Fibroblast of pulmonary artery (primary cell): ENCODE measurements at regions not wholly inside any gene's neighbourhood (a gene's known extent, or its start where the extent isn't known, plus 50 kb on each side); places are given as distances from the start of the nearest gene placed in this dataset.

Experiments used
- DNase-seq: peaks from one replicate; pipeline ENCODE4 v3.0.0-alpha.2; 2010; ENCODE audit warnings: low read depth
- H3K4me3 ChIP-seq: replicated peaks from 2 replicates; pipeline ENCODE4 v1.5.1; 2011; ENCODE audit warnings: low read depth, mild to moderate bottlenecking, control low read depth, low read length, moderate library complexity
- CTCF ChIP-seq: IDR thresholded peaks from 2 replicates; pipeline ENCODE4 v1.5.1; 2011; ENCODE audit warnings: mild to moderate bottlenecking, control low read depth, low read length, inconsistent platforms; ENCODE audit errors: missing control alignments

GRCh38 chr1:221947731-221948130, 205.8 kb upstream of the DUSP10 start:
- no peak overlapping the region for H3K4me3 ChIP-seq
- no peak for DNase-seq
- TF ChIP-seq CTCF = no peak

DNA sequence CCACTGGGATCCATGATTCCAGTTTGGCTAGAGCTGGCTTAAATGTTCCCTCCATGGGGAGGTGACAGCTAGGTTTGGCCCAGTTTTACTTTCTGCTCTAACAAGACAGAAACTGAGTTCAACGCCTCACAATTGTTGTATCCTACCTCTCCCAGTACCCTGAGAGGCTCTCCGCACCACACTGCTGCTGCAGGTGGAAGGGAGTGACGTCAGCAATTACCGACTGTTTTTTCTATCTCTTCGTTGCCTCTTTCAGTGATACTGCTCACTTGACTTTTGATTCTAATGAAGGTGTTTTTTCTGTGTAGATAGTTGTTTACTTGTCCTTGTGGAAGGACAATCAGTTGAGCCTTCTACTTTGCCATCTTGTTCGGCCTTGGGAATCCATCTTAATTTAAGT, 204.9 kb upstream of the DUSP10 start:
- no peak for DNase-seq
- TF ChIP-seq CTCF = no peak
- H3K4me3 ChIP-seq = no peak overlapping the region

GRCh38 chr1:221945669-221946068, 203.8 kb upstream of the DUSP10 start:
- no peak for DNase-seq
- H3K4me3 ChIP-seq = no peak overlapping the region
- no peak for TF ChIP-seq CTCF

- no peak for DNase-seq
- H3K4me3 ChIP-seq = no peak overlapping the region
- no peak for TF ChIP-seq CTCF
Measured at GRCh38 chr1:221944247-221944870, 202.5 kb upstream of the DUSP10 start.

DNA sequence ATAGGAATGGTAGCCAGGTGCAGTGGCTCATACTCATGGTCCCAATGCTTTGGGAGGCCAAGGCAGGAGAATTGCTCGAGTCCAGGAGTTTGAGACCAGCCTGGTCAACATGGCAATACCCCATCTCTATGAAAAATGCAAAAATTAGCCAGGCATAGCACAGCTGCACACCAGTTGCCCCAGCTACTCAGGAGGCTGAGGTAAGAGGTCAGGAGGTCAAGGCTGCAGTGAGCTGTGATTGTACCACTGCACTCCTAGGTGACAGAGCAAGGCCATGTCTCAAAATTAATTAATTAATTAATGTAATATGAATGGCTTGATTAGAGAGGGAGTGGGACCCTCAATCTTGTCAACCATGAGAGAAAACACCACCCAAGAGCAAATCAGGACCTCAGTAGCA, 198.7 kb upstream of the DUSP10 start:
- TF ChIP-seq CTCF = no peak
- no peak overlapping the region for H3K4me3 ChIP-seq
- DNase-seq = no peak

DNA sequence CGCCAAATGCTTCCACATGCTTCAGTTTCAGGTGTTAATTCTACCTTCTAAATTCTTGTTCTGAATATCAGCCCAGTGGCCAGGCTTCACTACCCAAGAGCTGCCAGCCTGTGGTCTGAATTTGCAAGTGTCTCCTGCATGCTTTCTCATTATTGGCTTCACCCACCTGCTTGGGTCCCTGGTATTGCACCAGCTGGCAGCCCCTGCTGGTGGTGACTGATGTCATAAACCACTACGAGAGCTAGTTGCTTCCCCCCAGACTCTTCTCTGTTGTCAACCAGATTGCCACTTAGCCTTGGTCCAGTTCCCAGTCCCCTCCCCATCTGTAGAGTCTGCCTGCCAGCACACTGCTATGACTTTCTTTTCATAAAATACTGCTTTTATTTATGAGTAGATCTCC, 197.7 kb upstream of the DUSP10 start:
- H3K4me3 ChIP-seq = no peak overlapping the region
- DNase-seq = no peak
- no peak for TF ChIP-seq CTCF
